Stromal cell of bone marrow (primary cell): ENCODE measurements at regions not wholly inside any gene's neighbourhood (a gene's known extent, or its start where the extent isn't known, plus 50 kb on each side); places are given as distances from the start of the nearest gene placed in this dataset.
"Not testable (repeated sequence)": the region's sequence is repeated elsewhere in the genome, so short reads cannot be mapped to it uniquely, and the experiment has no call there.

Experiments
- DNase-seq: peaks from one replicate; pipeline ENCODE4 v3.0.0-alpha.2; 2012; ENCODE audit warnings: low read depth

- no peak for DNase-seq
Observed at GRCh38 chr4:64969081-64969480, 559.8 kb upstream of the TECRL start.

GRCh38 chr4:64967286-64967685 lies 558.0 kb upstream of the TECRL start:
- DNase-seq = no peak

GRCh38 chr4:64960516-64960915 lies 551.3 kb upstream of the TECRL start:
- no peak for DNase-seq

- peak; percentile 45 for DNase-seq
Observed at GRCh38 chr4:64940698-64941097, 531.4 kb upstream of the TECRL start.

- no peak for DNase-seq
Observed at GRCh38 chr4:64935469-64936001, 526.3 kb upstream of the TECRL start.

- no peak for DNase-seq
Observed at GRCh38 chr4:64911846-64912245, 502.6 kb upstream of the TECRL start.

GRCh38 chr4:64903986-64904385 lies 494.7 kb upstream of the TECRL start:
- no peak for DNase-seq

GRCh38 chr4:64899563-64899962 lies 490.3 kb upstream of the TECRL start:
- no peak for DNase-seq

- DNase-seq = not testable (repeated sequence)
Observed at GRCh38 chr4:64899030-64899429, 489.8 kb upstream of the TECRL start.

GRCh38 chr4:64897683-64898082 lies 488.4 kb upstream of the TECRL start:
- DNase-seq = no peak

GRCh38 chr4:64895031-64895430 lies 485.8 kb upstream of the TECRL start:
- no peak for DNase-seq

- DNase-seq = no peak
Observed at GRCh38 chr4:64893205-64893604, 484.0 kb upstream of the TECRL start.

- DNase-seq = no peak
Observed at GRCh38 chr4:64889906-64890610, 480.8 kb upstream of the TECRL start.

GRCh38 chr4:64883087-64883807 lies 474.0 kb upstream of the TECRL start:
- DNase-seq = no peak

- no peak for DNase-seq
Observed at GRCh38 chr4:64882311-64883086, 473.2 kb upstream of the TECRL start.

- no peak for DNase-seq
Observed at GRCh38 chr4:64880557-64880956, 471.3 kb upstream of the TECRL start.

GRCh38 chr4:64876021-64876420 lies 466.8 kb upstream of the TECRL start:
- DNase-seq = no peak

- no peak for DNase-seq
Observed at GRCh38 chr4:64870558-64870957, 461.3 kb upstream of the TECRL start.

- DNase-seq = no peak
Observed at GRCh38 chr4:64857815-64858214, 448.6 kb upstream of the TECRL start.

GRCh38 chr4:64857198-64857597 lies 447.9 kb upstream of the TECRL start:
- no peak for DNase-seq

GRCh38 chr4:64846417-64846816 lies 437.2 kb upstream of the TECRL start:
- no peak for DNase-seq

GRCh38 chr4:64829749-64830148 lies 420.5 kb upstream of the TECRL start:
- DNase-seq = no peak

GRCh38 chr4:64824591-64824990 lies 415.3 kb upstream of the TECRL start:
- no peak for DNase-seq
